ENCODE measurements at regions not wholly inside any gene's neighbourhood (a gene's known extent, or its start where the extent isn't known, plus 50 kb on each side); places are given as distances from the start of the nearest gene placed in this dataset.

DNA sequence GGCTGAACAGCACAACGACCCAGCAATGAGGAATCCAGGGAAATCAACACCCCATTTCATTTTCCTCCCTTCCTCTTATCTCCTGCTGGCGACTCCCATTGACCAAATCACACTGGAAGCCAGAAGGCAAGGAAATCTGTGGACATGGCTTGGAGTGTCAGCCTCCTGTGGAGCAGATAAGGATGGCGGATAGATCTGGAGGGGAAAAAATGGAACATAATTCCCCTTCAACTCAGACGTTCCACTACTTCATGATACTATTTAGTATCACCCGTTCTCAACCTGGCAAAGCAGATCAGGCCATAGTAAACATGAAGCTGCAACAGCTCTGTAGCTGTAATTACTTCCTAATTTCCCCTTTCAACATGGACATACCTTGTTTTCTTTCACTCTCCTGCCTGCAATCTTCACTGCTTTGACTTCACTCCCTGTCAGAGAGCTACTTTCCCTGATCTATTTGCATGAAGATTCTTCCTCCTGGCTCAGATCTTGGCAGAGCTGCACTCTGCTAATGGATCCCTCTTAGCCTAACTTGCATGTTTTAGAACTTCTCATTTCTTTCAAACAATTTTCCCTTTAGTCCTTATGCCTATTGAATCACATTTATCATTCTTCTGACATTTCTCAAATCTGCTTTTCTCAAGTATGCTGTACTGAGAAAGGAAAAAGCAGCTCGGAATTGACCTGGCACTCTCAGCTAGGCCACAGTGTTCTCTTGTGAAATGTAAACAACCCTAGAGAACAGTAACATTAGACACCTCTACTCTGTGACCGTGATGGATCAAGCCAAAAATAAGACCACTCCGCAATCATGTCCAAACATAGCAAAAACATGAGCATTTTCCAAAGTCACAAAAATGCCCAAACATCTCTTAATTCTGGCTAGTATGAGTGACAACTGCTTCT lies 135.1 kb downstream of the ETNK1 start:
- no peak overlapping the region for H3K4me3 ChIP-seq
- no peaks in the 10 kb centered on the region for H3K9me3 ChIP-seq
- peak overlapping the region; percentile 41 to 58 for H3K27ac ChIP-seq
- H3K4me1 ChIP-seq = no peaks in the 10 kb centered on the region
- H3K36me3 ChIP-seq (ENCODE audit: low read depth, missing control alignments) = no peaks in the 10 kb centered on the region
- intact Hi-C loops (cut with DNase I; ENCODE audit: low total_unique reads) = no loop called here
- 54 to 56% methylated on average over 8 of the region's 8 CpGs for WGBS, 2 donors
- no peak for TF ChIP-seq POLR2A (IDR thresholded peaks at IDR 0.05)
- TF ChIP-seq, protein P1, sequence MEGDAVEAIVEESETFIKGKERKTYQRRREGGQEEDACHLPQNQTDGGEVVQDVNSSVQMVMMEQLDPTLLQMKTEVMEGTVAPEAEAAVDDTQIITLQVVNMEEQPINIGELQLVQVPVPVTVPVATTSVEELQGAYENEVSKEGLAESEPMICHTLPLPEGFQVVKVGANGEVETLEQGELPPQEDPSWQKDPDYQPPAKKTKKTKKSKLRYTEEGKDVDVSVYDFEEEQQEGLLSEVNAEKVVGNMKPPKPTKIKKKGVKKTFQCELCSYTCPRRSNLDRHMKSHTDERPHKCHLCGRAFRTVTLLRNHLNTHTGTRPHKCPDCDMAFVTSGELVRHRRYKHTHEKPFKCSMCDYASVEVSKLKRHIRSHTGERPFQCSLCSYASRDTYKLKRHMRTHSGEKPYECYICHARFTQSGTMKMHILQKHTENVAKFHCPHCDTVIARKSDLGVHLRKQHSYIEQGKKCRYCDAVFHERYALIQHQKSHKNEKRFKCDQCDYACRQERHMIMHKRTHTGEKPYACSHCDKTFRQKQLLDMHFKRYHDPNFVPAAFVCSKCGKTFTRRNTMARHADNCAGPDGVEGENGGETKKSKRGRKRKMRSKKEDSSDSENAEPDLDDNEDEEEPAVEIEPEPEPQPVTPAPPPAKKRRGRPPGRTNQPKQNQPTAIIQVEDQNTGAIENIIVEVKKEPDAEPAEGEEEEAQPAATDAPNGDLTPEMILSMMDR (IDR thresholded peaks at IDR 0.05) = no peak
- H3K27me3 ChIP-seq = no peaks in the 10 kb centered on the region
- no peak for DNase-seq

DNA sequence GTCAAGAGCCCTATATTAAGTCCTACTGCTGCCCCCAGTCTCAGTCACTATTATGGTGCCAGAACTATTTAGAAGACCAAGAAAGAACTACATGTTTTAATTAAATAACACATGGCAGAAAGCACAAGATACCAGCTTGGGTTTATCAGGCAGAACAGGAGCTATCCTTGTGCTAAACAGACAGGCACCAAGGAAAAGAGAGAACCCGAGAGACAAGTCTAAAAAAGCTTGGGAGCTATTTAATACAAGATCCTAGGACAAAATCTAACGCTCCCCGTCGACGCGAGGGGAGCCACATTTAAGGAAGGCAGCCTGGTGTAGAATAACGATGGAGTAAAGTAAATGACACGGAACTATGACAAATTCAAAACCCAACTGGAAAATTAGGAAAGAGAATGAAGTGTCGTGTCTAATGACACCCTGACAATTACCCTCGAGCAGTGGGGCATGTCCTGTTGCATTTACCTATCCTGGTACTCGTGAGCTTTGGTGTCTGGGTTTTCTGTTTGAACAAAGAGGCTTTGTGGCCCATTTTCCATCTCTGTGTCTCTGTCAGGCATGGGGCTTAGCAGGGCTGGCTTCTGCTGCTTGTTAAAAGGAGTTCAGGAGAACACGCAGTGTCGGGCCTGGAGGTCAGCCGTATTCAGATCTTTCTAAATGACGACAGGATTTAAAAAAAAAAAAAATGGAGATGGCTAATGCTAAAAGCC lies 140.6 kb downstream of the ETNK1 start:
- Histone ChIP-seq H3K27me3 (no peaks in the 10 kb centered on the region), H3K36me3 (ENCODE audit: low read depth, missing control alignments) (no peaks in the 10 kb centered on the region), H3K4me1 (no peaks in the 10 kb centered on the region), H3K9me3 (no peaks in the 10 kb centered on the region), H3K27ac (no peak overlapping the region), H3K4me3 (no peak overlapping the region)
- no peak for TF ChIP-seq POLR2A (IDR thresholded peaks at IDR 0.05)
- TF ChIP-seq, protein P1 (IDR thresholded peaks at IDR 0.05) = no peak
- 42 to 68% methylated on average over 15 of the region's 15 CpGs for WGBS, 2 donors
- no peak for DNase-seq
- intact Hi-C loops (cut with DNase I; ENCODE audit: low total_unique reads) = no loop called here

DNA sequence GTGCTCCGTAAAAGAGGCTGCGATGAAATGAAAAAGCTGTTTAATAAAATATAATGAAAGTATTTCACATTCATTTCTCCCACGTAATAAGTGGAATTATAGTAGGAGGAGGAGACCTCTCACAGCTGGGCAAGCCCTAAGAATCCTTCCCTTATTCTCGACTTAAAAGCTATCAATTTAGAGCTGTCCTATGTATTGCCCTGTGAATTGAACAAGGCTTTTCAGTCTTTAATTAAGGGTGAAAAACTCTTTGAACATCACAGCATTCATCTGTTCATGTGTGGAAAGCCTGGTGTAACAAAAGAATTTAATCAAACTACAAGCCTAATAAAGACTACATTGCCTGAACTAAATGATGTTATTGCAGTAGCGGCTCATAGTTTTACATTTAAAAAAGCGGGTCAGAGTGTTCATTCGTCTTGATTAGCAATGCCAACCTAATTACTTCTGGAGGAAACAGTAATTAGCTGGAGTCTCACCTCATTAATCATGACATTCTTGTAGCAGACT lies 142.0 kb downstream of the ETNK1 start:
- H3K4me1 ChIP-seq = no peaks in the 10 kb centered on the region
- no peaks in the 10 kb centered on the region for H3K36me3 ChIP-seq (ENCODE audit: low read depth, missing control alignments)
- H3K4me3 ChIP-seq = no peak overlapping the region
- WGBS, 2 donors = 28 to 34% methylated on average over 7 of the region's 7 CpGs
- DNase-seq = no peak
- intact Hi-C loops (cut with DNase I; ENCODE audit: low total_unique reads) = no loop called here
- no peaks in the 10 kb centered on the region for H3K9me3 ChIP-seq
- H3K27ac ChIP-seq = no peak overlapping the region
- H3K27me3 ChIP-seq = no peaks in the 10 kb centered on the region
- no peak for TF ChIP-seq POLR2A (IDR thresholded peaks at IDR 0.05)
- TF ChIP-seq, protein P1 (IDR thresholded peaks at IDR 0.05) = no peak

DNA sequence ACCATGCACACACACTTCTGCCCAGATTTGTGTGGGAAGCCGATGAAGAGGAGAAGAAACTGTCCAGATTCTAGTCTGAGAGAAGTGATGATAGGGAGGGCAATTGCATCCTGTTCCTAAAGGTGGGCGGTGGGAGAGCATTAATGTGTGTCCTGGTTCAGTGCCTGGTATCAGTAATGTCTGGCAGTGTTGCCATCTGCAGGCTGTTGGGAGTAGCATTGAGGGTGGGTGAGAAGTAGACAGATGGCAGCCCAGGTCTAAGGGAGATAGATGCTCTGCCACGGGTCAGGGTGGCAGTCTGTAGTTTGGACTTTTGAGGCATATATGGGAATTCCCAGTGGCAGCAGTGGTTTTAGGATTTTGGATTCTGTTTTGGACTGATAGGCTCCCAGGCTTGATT lies 156.4 kb downstream of the ETNK1 start:
- no peaks in the 10 kb centered on the region for H3K36me3 ChIP-seq (ENCODE audit: low read depth, missing control alignments)
- WGBS, 2 donors = 86 to 96% methylated on average over 2 to 3 of the region's 3 CpGs
- no peak for DNase-seq
- TF ChIP-seq, protein P1 (IDR thresholded peaks at IDR 0.05) = no peak
- no peak for TF ChIP-seq POLR2A (IDR thresholded peaks at IDR 0.05)
- H3K4me3 ChIP-seq = no peak overlapping the region
- intact Hi-C loops (cut with DNase I; ENCODE audit: low total_unique reads) = no loop called here
- H3K9me3 ChIP-seq = no peaks in the 10 kb centered on the region
- no peaks in the 10 kb centered on the region for H3K4me1 ChIP-seq
- no peak overlapping the region for H3K27ac ChIP-seq
- H3K27me3 ChIP-seq = no peaks in the 10 kb centered on the region

All from testis (tissue), 2 donors.